Glomerular visceral epithelial cell (primary cell): ENCODE measurements at regions not wholly inside any gene's neighbourhood (a gene's known extent, or its start where the extent isn't known, plus 50 kb on each side); places are given as distances from the start of the nearest gene placed in this dataset.

Source experiments
- DNase-seq: peaks from one replicate; pipeline ENCODE4 v3.0.0-alpha.2; 2016; ENCODE audit errors: extremely low spot score

DNA sequence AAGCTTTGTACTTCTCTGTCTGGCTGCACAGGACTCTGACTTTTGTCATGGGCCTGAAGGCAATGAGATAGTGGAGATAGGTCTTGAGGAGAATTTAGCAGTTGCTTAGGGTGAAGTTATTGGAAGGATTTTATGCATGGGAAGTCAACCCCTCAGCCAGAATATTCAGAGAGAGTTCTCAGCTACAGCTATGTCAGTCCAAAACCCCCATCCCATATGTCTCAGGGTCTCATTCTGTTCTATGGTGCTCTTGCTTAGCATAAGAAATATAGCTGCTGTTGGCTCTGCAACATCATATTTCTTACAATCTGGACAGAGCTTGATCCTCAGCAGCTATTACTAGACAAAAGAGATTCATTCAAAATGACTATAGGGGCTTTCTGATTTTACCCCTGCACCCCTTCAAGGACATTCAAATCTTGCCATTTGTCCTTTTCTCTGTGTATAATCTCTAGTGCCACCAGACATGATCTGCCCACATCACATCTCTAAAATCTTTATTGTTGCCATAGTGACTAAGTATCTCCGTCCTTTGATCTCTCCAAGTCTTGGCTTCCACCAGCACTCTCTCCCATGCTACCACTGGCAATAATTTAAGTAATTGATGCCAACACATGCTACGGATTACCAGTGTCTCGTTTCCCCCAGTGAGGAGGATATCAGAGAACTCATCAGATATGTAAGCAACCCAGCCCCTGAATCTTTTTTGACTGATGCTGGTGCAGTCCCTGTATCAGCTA, 327.1 kb upstream of the ISX start:
- DNase-seq = no peak

DNA sequence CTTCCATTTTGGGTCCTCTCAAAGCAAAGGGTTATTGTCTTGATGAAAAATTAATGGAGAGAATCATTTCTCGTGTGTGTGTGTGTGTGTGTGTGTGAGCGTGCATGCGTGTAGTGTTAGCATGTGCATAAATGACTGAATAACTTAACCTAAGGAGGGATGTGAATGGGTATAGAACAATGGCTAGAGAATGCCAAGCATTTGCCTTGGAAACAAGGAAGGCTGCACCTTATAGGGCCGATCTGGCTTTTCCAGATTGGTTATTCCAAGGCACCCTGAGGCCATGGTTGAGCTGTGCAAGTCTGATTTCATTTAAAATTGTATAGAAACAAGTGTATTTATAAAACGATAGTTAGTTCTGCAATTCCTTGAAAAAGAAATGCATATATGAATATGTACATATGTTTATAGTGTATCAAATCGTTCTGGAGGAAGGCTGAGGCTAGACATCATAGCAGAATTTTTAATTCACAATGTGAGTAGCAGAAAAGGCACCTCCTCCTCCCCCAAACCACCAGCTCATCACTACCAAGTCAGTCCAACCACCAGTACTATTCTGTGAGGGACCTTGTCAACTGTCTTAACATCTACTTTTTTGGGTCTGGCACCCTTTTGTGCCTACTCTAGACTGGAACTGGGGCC, 322.7 kb upstream of the ISX start:
- DNase-seq = no peak

DNA sequence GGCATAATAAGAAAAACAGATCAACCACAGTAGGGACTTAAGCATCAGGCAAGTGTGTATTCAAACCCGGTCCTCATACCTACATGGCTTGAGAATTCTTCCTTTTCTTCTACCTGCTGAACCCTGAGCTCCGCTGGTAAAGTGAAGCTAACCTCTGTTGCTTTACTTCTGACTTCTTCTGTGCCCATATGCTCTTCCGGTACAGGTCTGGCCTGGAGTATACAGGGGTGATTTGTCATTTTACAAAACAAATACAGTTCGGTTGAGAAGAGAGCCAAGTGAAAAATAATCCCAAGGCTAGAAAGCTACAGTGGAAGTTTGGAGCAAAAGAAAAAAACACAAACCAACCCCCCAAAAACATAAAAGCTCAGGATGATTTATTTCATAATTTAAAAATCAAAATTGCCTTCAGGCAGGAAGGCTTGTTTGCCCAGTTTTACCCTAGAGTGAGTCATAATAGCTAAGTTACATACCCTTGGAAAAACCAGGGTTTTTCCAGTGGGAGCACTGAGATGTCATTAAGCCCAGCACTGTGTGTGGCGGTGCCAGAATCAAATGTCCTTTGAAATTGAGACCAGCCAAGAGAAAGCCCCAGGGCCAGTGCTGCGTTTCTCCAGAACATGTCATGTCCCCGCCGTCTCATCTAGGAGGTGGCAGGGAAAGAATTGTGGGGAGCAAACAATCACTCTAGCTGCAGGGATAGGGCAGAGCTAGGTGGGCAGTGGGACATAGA, 305.5 kb upstream of the ISX start:
- DNase-seq = peak; percentile 20

DNA sequence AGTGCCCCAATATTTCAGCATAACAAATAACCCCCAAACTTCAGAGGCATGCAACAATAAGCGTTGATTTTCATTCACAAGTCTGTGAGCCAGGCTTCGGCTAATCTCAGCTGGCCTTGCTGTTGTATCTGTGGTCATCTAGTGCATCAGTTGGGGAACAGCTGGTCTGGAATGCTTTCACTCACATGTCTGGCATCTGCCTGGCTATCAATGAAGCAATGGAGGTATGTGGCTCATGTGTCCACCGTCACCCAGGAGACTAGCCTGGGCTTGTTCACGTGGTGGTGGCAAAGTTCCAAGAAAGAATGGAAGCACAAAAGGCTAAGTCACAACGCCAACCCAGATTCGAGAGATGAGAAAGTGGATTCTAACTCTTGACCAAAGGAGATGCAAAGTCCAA, 304.8 kb upstream of the ISX start:
- peak; percentile 52 for DNase-seq

DNA sequence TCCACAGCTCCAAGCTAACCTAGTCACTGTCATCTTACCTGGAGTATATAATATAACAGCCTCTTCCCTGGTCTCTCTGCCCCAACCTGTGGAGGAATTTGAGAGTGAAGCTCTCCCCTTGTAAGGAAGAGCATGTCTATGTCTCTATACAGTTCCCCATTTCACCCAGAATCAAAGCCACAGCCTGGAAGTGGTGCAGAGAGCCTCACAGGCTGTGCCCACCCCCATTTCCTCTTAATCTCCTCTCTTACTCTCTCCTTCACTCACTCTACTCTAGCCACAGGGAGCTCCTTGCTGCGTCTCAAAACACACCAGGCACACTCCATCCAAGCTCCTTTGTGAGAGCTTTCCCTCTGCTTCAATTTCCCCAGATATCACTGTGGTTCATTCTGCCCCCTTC, 302.5 kb upstream of the ISX start:
- no peak for DNase-seq

DNA sequence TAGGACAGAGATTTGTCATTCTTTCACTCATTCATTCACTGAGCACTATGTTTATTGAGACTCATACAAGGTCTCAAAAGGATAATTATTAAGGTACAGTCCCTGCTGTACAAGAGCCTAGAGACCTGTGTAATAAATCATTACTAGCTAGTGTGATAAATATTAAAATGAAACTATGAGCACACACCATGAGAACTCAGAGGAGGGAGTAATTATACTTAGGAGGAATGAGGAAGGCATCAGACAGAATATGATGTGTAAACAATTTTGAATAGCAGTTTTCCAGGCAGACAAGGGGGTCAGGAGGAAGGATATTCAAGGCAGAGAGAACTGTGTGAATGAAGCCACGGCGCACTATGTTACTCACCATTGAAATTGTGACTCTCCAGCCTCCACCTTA, 300.8 kb upstream of the ISX start:
- DNase-seq = no peak

DNA sequence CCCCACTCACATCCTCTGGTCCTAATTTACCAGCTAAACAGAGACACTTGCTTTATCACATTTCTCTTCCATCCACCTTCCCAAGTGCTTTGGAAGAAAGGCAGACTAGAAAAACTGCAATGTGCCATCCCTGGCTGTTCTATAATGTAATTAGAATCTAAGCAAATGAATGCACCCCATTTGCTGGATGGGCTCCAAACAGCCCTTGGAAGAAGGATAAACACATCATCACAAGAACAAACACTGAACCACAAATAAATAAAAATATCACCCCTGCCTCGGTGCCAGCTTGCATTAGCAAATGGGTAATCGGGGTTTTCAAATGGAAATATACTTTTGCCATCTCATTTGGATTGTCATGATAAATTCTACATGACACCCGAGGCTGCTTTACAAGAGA, 296.6 kb upstream of the ISX start:
- DNase-seq = no peak

DNA sequence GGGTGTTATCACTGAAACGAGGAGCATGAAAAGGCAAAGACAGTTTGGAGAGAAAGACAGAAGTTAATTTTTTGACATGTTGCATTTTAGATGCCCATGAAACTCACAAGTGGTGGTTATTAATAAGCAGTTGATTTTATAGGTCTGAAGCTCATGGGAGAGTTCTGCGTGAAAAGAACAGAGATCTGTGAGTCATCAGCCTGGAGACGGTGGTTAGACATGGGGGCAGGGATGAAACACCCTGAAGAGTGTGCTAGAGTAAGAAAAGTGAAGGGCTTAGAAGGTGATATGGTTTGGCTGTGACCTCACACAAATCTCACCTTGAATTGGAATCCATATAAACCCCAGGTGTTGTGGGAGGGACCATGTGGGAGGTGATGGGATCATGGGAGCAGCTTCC, 289.1 kb upstream of the ISX start:
- peak; percentile 30 for DNase-seq

DNA sequence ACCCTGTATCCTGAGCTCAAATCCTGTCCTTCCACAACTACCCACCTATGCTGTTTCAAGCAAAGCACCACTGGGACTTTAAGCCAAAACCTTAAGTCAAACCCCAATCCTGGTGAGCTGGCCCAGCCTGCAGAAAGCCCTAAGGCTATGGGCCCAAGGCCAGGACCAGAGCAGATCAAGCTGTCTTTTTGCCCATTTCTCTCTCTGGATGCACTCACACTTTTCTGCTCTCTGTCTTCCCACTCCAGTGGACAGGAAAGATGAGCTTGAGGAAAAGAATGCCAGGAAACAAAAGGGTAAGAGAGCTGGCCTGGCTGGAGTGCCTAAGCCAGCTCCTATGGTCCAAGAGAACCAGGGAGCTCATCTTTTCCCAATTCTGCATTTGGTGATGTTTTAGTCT, 284.3 kb upstream of the ISX start:
- no peak for DNase-seq

DNA sequence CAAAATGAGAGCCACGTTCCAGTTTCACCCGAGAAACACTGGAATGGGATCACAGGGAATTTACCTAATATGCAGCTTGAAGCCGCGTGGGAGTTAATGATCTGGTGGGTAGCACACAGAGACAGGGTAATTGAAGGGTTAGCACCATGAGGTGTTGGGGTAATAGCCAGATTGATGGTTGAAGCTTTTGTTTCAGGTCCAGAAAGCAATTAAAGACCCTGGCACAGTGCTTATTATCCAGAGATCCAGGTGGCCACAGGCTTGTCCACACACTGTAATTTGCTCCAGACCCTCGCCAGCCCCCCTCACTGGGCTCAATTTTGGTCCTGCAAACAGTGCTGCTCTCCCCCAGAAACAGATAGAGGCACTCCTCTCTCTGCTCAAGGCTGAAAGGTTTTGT, 282.5 kb upstream of the ISX start:
- DNase-seq = no peak

DNA sequence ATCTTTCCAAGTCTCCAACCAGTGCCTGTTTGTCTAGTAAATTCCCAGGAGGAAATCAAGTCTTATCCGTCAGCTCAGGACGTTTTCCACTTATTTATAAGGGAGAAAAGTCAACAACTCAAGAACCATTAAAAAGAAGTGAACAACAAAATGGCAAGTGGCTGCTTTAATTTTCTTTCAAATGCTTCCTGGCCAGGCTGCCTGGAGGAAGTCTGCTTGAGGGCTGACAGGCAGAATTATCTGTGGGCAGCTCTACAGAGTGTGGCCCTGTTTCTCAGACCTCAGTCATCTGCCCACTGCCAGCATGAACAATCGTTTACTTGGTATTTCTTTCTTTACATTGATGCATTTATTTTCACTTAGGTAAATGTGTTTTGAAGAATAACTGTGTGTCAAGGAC, 281.9 kb upstream of the ISX start:
- no peak for DNase-seq

DNA sequence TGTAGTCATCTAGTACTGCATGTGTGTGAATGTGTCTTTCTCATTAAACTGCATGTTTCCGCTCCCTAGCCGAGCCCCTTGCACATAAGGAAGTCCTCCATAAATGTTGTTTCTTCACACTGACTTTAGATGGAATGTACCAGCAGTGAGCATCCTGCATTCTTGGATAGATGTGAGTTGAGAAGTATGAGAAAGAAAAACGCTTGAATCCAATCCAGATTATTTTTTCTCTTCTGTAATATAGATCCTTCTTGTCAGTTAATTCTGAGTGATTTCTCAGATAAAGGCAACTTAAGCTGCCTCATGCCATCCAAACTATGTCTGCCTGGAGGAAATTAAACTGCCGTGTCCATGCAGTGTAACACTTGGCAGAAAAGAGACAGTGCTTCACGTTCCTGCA, 268.1 kb upstream of the ISX start:
- DNase-seq = no peak

DNA sequence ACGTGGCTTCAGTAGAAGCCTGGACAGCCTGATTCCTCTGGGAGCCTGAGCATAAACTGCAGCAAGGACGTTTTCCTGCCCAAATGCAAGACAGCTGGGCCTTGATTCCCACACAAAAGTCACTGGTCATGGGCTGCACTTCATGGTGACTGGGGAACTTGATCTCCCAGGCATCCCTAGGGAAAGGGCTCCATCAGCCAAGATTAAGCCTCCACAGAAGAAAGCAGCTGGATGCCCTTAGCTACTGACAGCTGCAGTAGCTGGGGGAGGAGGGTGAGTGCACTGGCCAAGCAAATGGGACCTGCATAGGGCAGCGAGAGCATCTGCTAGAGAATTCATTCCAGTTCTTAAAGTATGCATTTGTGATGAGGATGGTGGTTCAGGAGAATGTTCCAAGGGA, 267.4 kb upstream of the ISX start:
- no peak for DNase-seq

DNA sequence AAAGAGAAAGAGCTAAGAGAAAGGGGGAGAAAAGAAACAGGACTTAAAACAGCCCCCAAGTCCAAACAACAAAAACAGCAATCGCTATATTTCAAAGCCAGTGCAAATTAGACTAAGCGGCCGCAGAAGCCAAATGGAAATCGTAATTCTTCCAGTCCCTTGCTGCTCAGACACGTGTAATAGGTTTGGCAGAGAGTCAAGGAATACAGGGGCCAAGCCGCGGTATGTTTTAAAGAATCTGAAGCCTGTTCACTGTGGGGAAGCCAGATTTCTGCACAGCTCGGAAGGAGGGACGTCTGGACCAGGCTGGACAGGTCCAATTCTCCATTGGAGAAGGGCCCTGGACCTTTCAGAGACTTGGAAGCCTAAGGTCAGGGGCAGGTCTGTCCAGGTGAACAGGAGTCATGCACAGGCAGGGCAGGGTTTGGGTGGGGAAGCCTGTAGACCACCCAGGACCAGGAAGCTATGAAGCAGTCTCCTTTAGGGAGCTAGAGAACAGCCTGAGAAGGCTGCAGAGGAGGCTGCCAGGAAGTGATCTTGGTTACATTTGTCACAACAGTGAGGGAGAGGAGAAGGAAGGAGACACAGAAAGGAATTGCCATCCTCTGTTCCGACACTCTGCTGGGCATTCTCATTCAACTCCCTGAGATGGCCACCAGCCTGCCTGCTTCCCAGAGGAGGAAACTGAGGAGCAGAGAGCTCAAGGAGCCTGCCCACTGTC, 265.5 kb upstream of the ISX start:
- DNase-seq = peak; percentile 78

DNA sequence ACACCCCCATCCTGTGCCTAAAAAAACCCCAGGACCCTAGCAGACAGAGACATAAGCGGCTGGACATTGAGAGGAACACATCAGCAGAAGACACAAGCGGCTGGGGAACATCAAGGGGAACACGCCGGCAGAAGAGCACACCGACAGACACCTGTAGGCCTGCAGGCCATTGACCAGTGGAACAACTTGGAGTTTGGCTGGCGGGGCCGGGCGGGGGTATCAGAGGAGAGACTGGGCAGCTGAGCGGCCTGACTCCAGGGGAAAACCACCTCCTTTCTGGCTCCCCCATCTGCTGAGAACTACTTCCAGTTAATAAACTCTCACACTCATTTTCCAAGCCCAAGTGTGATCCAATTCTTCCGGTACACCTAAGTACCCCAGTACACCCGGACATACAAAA, 264.7 kb upstream of the ISX start:
- no peak for DNase-seq

DNA sequence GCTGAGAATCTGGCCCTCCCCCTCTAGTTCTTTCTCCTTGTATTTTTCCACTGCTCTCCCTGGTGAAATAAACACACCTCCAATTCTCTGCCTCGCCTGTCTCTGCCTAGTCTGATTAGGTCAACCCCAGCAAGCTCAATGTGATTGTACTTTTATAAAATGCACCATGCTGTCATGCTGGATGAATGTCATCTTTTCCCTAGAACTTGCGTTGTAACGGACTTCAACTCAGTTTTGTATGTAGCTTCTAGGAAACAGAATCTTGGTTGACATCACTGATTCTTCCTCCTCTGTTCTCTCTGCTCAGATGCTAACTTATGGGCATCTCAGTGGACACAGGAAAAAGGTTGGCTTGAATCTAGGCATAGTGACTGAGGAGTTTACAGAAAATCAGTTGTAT, 261.9 kb upstream of the ISX start:
- no peak for DNase-seq

DNA sequence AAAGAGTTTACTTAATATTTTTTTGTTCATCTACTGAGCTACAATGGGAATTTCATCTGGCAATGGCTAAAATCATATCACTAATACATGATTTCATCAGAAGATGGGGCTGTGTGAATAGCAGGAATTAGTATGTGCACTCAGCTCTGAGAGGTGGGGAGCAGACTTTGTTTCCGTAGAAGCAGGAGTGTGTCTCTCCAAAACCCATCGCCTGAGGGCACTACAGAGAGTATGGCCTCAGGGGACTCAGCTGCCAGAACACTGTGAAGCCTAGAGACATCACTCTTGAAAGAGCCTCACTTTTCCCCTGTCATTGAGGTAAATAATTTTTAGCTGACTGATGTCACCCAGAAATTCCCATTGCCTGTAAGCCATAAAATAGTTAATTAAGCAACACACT, 261.4 kb upstream of the ISX start:
- DNase-seq = no peak

DNA sequence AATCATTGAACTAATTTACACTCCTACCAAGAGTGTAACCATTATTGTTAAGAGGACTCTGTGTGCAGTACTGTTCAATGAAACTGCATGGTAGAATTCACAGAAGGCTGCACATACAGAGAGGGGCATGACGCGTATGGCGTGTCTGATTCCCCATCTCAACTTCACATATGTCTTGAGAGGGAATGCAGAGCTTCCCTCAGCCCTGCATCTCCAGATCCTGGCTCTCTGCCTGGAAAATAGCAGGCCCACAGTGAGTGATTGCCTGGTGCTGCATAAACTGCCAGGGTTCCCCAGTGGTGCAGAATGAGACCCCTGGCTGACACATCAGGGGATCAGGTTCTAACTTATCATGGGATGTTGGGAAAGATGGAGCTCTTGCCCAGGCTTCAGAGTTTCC, 260.2 kb upstream of the ISX start:
- no peak for DNase-seq

DNA sequence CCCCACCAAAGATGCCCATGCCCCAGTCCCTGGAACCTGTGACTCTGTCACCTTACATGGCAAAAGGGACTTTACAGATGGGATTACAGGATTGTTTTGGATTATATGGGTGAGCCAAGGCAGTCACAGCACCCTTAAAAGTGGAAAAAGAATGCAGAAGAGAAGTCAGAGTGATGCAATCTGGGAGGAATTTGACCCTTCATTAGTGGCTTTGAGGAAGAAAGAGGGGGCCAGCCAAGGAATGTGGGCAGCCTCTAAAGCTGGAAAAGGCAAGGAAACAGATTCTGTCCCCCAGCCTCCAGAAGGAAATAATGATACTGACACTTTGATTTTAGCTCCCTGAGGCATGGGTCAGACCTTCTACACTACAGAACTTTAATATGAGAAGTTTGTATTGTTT, 257.3 kb upstream of the ISX start:
- DNase-seq = peak; percentile 26

DNA sequence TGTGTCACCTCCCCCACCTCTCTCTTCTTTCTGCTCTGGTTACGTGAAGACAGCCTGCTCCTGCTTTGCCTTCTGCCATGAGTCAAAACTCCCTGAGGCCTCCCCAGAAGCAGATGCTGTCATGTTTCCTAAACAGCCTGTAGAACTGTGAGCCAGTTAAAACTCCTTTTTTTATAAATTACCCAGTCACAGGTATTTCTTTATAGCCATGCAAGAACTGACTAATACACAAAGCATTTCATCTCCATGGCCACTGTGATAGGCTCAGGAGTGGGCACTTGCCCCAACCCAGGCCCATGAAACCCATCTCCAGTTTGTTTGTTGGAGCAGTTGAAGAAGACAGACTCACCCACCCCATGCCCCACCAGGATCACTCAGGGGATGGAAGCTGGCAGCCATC, 253.3 kb upstream of the ISX start:
- DNase-seq = peak; percentile 88

DNA sequence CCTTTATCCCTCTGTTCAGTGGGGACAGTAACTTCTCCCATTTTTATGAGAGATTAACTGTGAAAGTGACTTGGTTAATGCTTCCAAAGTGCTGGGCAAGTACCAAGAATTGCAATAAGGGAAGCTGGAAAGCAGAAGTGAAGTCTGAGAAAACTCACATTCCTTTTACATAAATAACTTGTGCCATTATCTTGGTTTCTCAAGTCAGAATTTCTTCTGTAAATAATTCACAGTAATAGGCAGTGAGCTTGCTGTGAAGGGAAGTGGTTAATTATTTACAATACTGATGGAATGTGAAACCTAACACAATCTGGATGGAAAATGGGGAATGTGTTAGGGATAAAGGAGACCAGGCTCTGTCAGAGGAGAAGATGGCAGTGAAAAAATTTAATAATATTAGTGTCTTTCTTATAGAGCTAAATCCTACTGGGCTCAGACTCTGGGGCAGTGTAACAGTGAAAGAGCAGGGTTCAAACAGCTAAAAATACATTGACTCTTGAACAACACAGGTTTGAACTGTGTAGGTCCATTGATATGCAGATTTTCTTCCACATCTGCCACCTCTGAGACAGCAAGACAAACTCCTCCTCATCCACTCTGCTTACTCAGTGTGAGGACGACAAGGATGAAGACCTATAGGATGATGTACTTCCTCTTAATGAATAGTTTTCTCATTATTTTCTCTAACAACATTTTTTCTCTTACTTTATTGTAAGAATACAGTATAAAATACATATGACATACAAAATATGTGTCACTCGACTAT, 251.5 kb upstream of the ISX start:
- peak; percentile 76 for DNase-seq

DNA sequence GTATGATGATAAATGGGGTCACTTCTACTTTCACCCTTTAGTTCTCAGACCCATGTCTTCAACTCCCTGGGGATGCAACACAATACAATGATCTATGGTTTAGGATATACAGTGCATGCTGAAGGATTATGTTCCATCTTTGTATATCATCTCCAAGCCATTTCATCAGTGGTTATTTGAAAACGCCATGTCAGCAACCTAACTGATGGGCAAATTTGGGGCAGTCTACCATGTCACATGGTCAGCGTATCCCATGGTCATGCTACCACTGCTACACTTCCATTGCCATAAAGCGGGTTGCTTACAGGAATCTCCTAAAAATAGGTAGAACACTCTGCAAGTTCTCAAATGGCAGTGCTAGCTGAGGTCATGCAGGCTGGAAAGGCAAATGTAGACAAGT, 236.5 kb upstream of the ISX start:
- DNase-seq = no peak
